Right atrium auricular region (tissue), 2 donors: ENCODE measurements at regions not wholly inside any gene's neighbourhood (a gene's known extent, or its start where the extent isn't known, plus 50 kb on each side); places are given as distances from the start of the nearest gene placed in this dataset.
"Not testable (repeated sequence)": the region's sequence is repeated elsewhere in the genome, so short reads cannot be mapped to it uniquely, and the experiment has no call there.

Experiments
- DNase-seq: peaks from one replicate; pipeline ENCODE4 v3.0.0-alpha.2; 2019; ENCODE audit warnings: low spot score
- H3K27ac ChIP-seq, 2 donors: fragments of 200-600 bp; sonication (generic); 1 replicate in 1 of 2; 2 replicates in 1 of 2; pipeline ENCODE4 v1.5.1; 2016 to 2019
- H3K27me3 ChIP-seq, 2 donors: fragments of 200-600 bp; sonication (generic); one replicate each; pipeline versions ENCODE4 v1.5.1 to v1.6.0; 2017 to 2019
- H3K36me3 ChIP-seq: fragments of 200-600 bp; sonication (generic); one replicate; pipeline ENCODE4 v1.5.1; 2016
- H3K4me1 ChIP-seq, 2 donors: fragments of 200-600 bp; sonication (generic); one replicate each; pipeline versions ENCODE4 v1.5.1 to v1.6.0; 2017 to 2019
- H3K4me3 ChIP-seq, 2 donors: fragments of 200-600 bp; sonication (generic); 1 replicate in 1 of 2; 2 replicates in 1 of 2; pipeline ENCODE4 v1.5.1; 2017 to 2019; ENCODE audit warnings: mild to moderate bottlenecking in 1 of 2, moderate library complexity in 1 of 2
- H3K9me3 ChIP-seq, 2 donors: fragments of 200-600 bp; sonication (generic); one replicate each; pipeline ENCODE4 v1.5.1; 2019
- CTCF ChIP-seq, 2 donors: fragments of 200-600 bp; sonication (generic); IDR thresholded peaks; one replicate each; pipeline ENCODE4 v1.5.1; 2019; ENCODE audit warnings: antibody characterized with exemption in 2 of 2

GRCh38 chr7:156327474-156327873, 313.1 kb upstream of the RNF32 start:
- TF ChIP-seq CTCF (IDR thresholded peaks at IDR 0.05), result no peak
- H3K9me3 ChIP-seq, result no peaks in the 10 kb centered on the region
- DNase-seq, result no peak
- H3K36me3 ChIP-seq, result no peaks in the 10 kb centered on the region
- H3K27ac ChIP-seq, result no peak overlapping the region
- H3K27me3 ChIP-seq, result no peaks in the 10 kb centered on the region
- no peak overlapping the region for H3K4me3 ChIP-seq
- no peaks in the 10 kb centered on the region for H3K4me1 ChIP-seq

GRCh38 chr7:156324201-156324600, 316.4 kb upstream of the RNF32 start:
- TF ChIP-seq CTCF (IDR thresholded peaks at IDR 0.05), result no peak
- Histone ChIP-seq H3K4me1 (no peaks in the 10 kb centered on the region), H3K36me3 (no peaks in the 10 kb centered on the region), H3K27ac (no peak overlapping the region), H3K9me3 (no peaks in the 10 kb centered on the region), H3K4me3 (no peak overlapping the region), H3K27me3 (no peaks in the 10 kb centered on the region)
- no peak for DNase-seq

GRCh38 chr7:156321430-156321829, 319.1 kb upstream of the RNF32 start:
- H3K9me3 ChIP-seq, result not testable (repeated sequence)

GRCh38 chr7:156318926-156319325, 321.6 kb upstream of the RNF32 start:
- Histone ChIP-seq H3K27me3 (no peaks in the 10 kb centered on the region), H3K4me3 (no peak overlapping the region), H3K36me3 (no peaks in the 10 kb centered on the region), H3K9me3 (peaks cover 5 to 18% of the 10 kb centered on the region in 2 donors), H3K4me1 (no peaks in the 10 kb centered on the region), H3K27ac (no peak overlapping the region)
- DNase-seq, result no peak
- no peak for TF ChIP-seq CTCF (IDR thresholded peaks at IDR 0.05)

More at GRCh38 chr7:156321430-156321829, 319.1 kb upstream of the RNF32 start:
- DNase-seq, H3K27me3 ChIP-seq, H3K4me1 ChIP-seq, H3K36me3 ChIP-seq, H3K27ac ChIP-seq, H3K4me3 ChIP-seq: not testable (repeated sequence)

GRCh38 chr7:156318426-156318825, 322.1 kb upstream of the RNF32 start:
- no peaks in the 10 kb centered on the region for H3K4me1 ChIP-seq
- H3K9me3 ChIP-seq, result peaks cover 5 to 18% of the 10 kb centered on the region in 2 donors
- no peaks in the 10 kb centered on the region for H3K36me3 ChIP-seq
- H3K27me3 ChIP-seq, result no peaks in the 10 kb centered on the region
- H3K4me3 ChIP-seq, result no peak overlapping the region
- no peak overlapping the region for H3K27ac ChIP-seq
- DNase-seq, result no peak
- TF ChIP-seq CTCF (IDR thresholded peaks at IDR 0.05), result no peak

GRCh38 chr7:156309016-156309620, 331.5 kb upstream of the RNF32 start:
- no peak for DNase-seq

More at GRCh38 chr7:156309016-156309620, 331.5 kb upstream of the RNF32 start:
- H3K27me3 ChIP-seq, result no peaks in the 10 kb centered on the region
- no peaks in the 10 kb centered on the region for H3K4me1 ChIP-seq
- no peaks in the 10 kb centered on the region for H3K9me3 ChIP-seq
- H3K4me3 ChIP-seq, result no peak overlapping the region
- no peak overlapping the region for H3K27ac ChIP-seq
- TF ChIP-seq CTCF (IDR thresholded peaks at IDR 0.05), result no peak
- no peaks in the 10 kb centered on the region for H3K36me3 ChIP-seq
